GM12878 (cell line): ENCODE measurements at regions not wholly inside any gene's neighbourhood (a gene's known extent, or its start where the extent isn't known, plus 50 kb on each side); places are given as distances from the start of the nearest gene placed in this dataset.

ENCODE experiments used
- ATAC-seq: fragments of 200-7000 bp; cut with Tn5 transposase; 3 replicates; pipeline ENCODE4 v1.9.1; 2020; ENCODE audit warnings: mild to moderate bottlenecking, moderate library complexity
- BruUV-seq: library from RNA; stranded (reverse); fragments of 400-500 nt; replicated peaks from 2 replicates; lab custom pipeline; 2021; lab: Mats Ljungman, UMichigan
- CTCF ChIA-PET: fragments of 300-600 bp; sonication (Branson Sonifier 250); formaldehyde crosslinking; extraction: SDS; loops from one replicate; lab custom pipeline; 2021; ENCODE audit warnings: inconsistent platforms; lab: Yijun Ruan, JAX
- POLR2A ChIA-PET: fragments of 350-600 bp; formaldehyde crosslinking; extraction: SDS; loops from one replicate; lab custom pipeline; 2021; ENCODE audit warnings: inconsistent platforms; lab: Charles Lee
- RAD21 ChIA-PET: fragments of 300-600 bp; sonication (Branson Sonifier 250); formaldehyde crosslinking; loops from one replicate; lab custom pipeline; 2023; ENCODE audit warnings: antibody characterized with exemption; ENCODE audit not compliant: unreplicated experiment; lab: Charles Lee
- SMC1A ChIA-PET: fragments of 300-600 bp; sonication (Branson Sonifier 250); formaldehyde crosslinking; loops from one replicate; lab custom pipeline; 2023; ENCODE audit not compliant: unreplicated experiment, uncharacterized antibody; lab: Charles Lee
- DNase-seq: peaks from one replicate; pipeline ENCODE4 v3.0.0-alpha.2; 2011; ENCODE audit warnings: low read depth, low spot score
- FAIRE-seq: peaks from 3 replicates; lab custom pipeline; 2011; peaks lifted over from hg19 to GRCh38; lab: Jason Lieb, UNC
- H2AFZ ChIP-seq: 2 replicates; pipeline ENCODE4 v1.6.0; 2011; ENCODE audit warnings: low read depth, low read length, control low read depth; ENCODE audit not compliant: control insufficient read depth
- H3K27ac ChIP-seq: 2 replicates; pipeline ENCODE4 v1.5.1; 2011; ENCODE audit warnings: control low read depth; ENCODE audit not compliant: control insufficient read depth, insufficient read depth
- H3K27me3 ChIP-seq, 2 experiments: replicated peaks in 1 of 2; 2 replicates each; pipeline versions ENCODE4 v1.6.0 to v1.6.1; 2011; ENCODE audit warnings: low read length in 1 of 2; ENCODE audit not compliant: control insufficient read depth in 2 of 2, insufficient read depth in 2 of 2
- H3K36me3 ChIP-seq, 2 experiments: 2 replicates each; pipeline ENCODE4 v1.5.1; 2011; ENCODE audit warnings: low read length in 1 of 2; ENCODE audit not compliant: control insufficient read depth in 2 of 2, insufficient read depth in 2 of 2
- H3K4me1 ChIP-seq: 2 replicates; pipeline ENCODE4 v1.6.1; 2011; ENCODE audit warnings: mild to moderate bottlenecking, low read length, moderate library complexity, mixed read lengths; ENCODE audit not compliant: control insufficient read depth, insufficient read depth
- H3K4me2 ChIP-seq: 2 replicates; pipeline ENCODE4 v1.6.0; 2011; ENCODE audit warnings: control low read depth; ENCODE audit not compliant: control insufficient read depth, insufficient read depth
- H3K4me3 ChIP-seq: fragments of 200-600 bp; sonication (generic); 2 replicates; pipeline ENCODE4 v1.5.1; 2016
- H3K79me2 ChIP-seq: 2 replicates; pipeline ENCODE4 v1.6.0; 2011; ENCODE audit warnings: low read length; ENCODE audit not compliant: control insufficient read depth, insufficient read depth
- H3K9ac ChIP-seq: 2 replicates; pipeline ENCODE4 v1.8.0; 2011; ENCODE audit warnings: low read length, control low read depth, mixed read lengths; ENCODE audit not compliant: control insufficient read depth, insufficient read depth
- H3K9me3 ChIP-seq: replicated peaks from 3 replicates; pipeline ENCODE4 v1.5.1; 2011; ENCODE audit warnings: mild to moderate bottlenecking, low read length; ENCODE audit not compliant: control insufficient read depth, insufficient read depth
- H4K20me1 ChIP-seq: 2 replicates; pipeline ENCODE4 v1.6.0; 2011; ENCODE audit not compliant: control insufficient read depth, insufficient read depth
- CBX5 ChIP-seq: sonication (generic); IDR thresholded peaks from 2 replicates; pipeline ENCODE4 v1.6.1; 2016; ENCODE audit warnings: low read depth, moderate library complexity, mild to moderate bottlenecking, inconsistent platforms
- GABPA ChIP-seq: IDR thresholded peaks from 2 replicates; pipeline ENCODE4 v1.6.1; 2014; ENCODE audit warnings: antibody characterized with exemption, low read depth, mild to moderate bottlenecking, inconsistent platforms
- JUND ChIP-seq: IDR thresholded peaks from 2 replicates; pipeline ENCODE4 v1.6.1; 2012; ENCODE audit warnings: low read depth, mild to moderate bottlenecking, low read length, improper control_type of control experiment, moderate library complexity
- KDM1A ChIP-seq: fragments of 200-600 bp; sonication (generic); IDR thresholded peaks from 2 replicates; pipeline ENCODE4 v1.6.1; 2016; ENCODE audit warnings: borderline replicate concordance
- KLF5 ChIP-seq: fragments of 450-650 bp; IDR thresholded peaks from 2 replicates; pipeline ENCODE4 v1.6.1; 2014; ENCODE audit warnings: mild to moderate bottlenecking; ENCODE audit not compliant: partially characterized antibody
- MLLT1 ChIP-seq: fragments of 450-650 bp; IDR thresholded peaks from 2 replicates; pipeline ENCODE4 v1.6.1; 2016; ENCODE audit warnings: mild to moderate bottlenecking
- PAX8 ChIP-seq: fragments of 450-650 bp; IDR thresholded peaks from 2 replicates; pipeline ENCODE4 v1.6.1; 2017; ENCODE audit warnings: mild to moderate bottlenecking, moderate library complexity
- SPI1 ChIP-seq: IDR thresholded peaks from 2 replicates; pipeline ENCODE4 v1.6.1; 2011; ENCODE audit warnings: low read depth, mild to moderate bottlenecking, low read length, moderate library complexity, borderline replicate concordance; ENCODE audit not compliant: insufficient read depth
- STAT3 ChIP-seq: IDR thresholded peaks from 2 replicates; pipeline ENCODE4 v1.6.1; 2011; ENCODE audit warnings: low read depth, low read length, improper control_type of control experiment
- WRNIP1 ChIP-seq: IDR thresholded peaks from 2 replicates; pipeline ENCODE4 v1.6.1; 2011; ENCODE audit warnings: low read depth, low read length, improper control_type of control experiment, borderline replicate concordance
- ZNF207 ChIP-seq: fragments of 450-650 bp; IDR thresholded peaks from 2 replicates; pipeline ENCODE4 v1.6.1; 2014; ENCODE audit warnings: antibody characterized with exemption, mild to moderate bottlenecking, borderline replicate concordance
- ZSCAN29 ChIP-seq: fragments of 450-650 bp; IDR thresholded peaks from 2 replicates; pipeline ENCODE4 v1.6.1; 2017; ENCODE audit warnings: mild to moderate bottlenecking, moderate library complexity
- WGBS: methylation state at CpG from one replicate; pipeline ENCODE4 v1.1.6; 2016; ENCODE audit warnings: low lambda C conversion rate; ENCODE audit not compliant: insufficient replicate concordance, insufficient coverage; ENCODE audit errors: missing lambda C conversion rate; 5-methylcytosine and 5-hydroxymethylcytosine counted together
- in situ Hi-C: fragments of 300-500 bp; cut with MboI; formaldehyde crosslinking; loops from 9 replicates; pipeline ENCODE4 v1.14.3; 2018; ENCODE audit warnings: mixed read lengths
- intact Hi-C: fragments of 100-400 bp; cut with micrococcal nuclease; formaldehyde crosslinking; loops from one replicate; pipeline ENCODE4 v1.14.2; 2022; ENCODE audit not compliant: unreplicated experiment
- TF ChIP-seq, protein P1 (sequence below): IDR thresholded peaks from 2 replicates; pipeline ENCODE4 v1.6.1; 2011; ENCODE audit warnings: low read depth, mild to moderate bottlenecking, low read length, moderate library complexity, borderline replicate concordance; ENCODE audit errors: extremely low read depth
- TF ChIP-seq, protein P2 (sequence below): fragments of 450-650 bp; IDR thresholded peaks from 2 replicates; pipeline ENCODE4 v1.6.1; 2016; ENCODE audit warnings: mild to moderate bottlenecking
- TF ChIP-seq, protein P3 (sequence below): fragments of 450-650 bp; IDR thresholded peaks from 2 replicates; pipeline ENCODE4 v1.6.1; 2017; ENCODE audit warnings: mild to moderate bottlenecking, moderate library complexity
- TF ChIP-seq, protein P4 (sequence below): fragments of 450-650 bp; IDR thresholded peaks from 2 replicates; pipeline ENCODE4 v1.6.1; 2014; ENCODE audit warnings: mild to moderate bottlenecking

- Histone ChIP-seq H3K9me3 (no peaks in the 10 kb centered on the region), H3K27ac (no peak overlapping the region), H2AFZ (no peak overlapping the region), H3K27me3 (no peaks in the 10 kb centered on the region), H3K4me1 (no peaks in the 10 kb centered on the region), H3K36me3 (no peaks in the 10 kb centered on the region), H4K20me1 (no peaks in the 10 kb centered on the region), H3K79me2 (no peaks in the 10 kb centered on the region), H3K4me2 (no peak overlapping the region), H3K4me3 (no peak overlapping the region), H3K9ac (no peak overlapping the region)
- CTCF ChIA-PET = no interaction called here
- POLR2A ChIA-PET = no interaction called here
- intact Hi-C loops (no loop called here), in situ Hi-C loops (no loop called here)
- BruUV-seq = no TSS peak
- FAIRE-seq = no peak
- RAD21 ChIA-PET = no interaction called here
- no peak for DNase-seq
- ATAC-seq = no peak
- SMC1A ChIA-PET = no interaction called here
- 6% methylated on average over 5 of the region's 5 CpGs for WGBS
- TF ChIP-seq, protein P1, sequence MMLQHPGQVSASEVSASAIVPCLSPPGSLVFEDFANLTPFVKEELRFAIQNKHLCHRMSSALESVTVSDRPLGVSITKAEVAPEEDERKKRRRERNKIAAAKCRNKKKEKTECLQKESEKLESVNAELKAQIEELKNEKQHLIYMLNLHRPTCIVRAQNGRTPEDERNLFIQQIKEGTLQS = no peak
- TF ChIP-seq PAX8 (no peak), WRNIP1 (no peak), CBX5 (no peak), ZSCAN29 (no peak), GABPA (no peak), KDM1A (no peak), JUND (no peak), KLF5 (no peak), SPI1 (no peak), STAT3 (no peak), ZNF207 (no peak), MLLT1 (no peak)
- TF ChIP-seq, protein P2, sequence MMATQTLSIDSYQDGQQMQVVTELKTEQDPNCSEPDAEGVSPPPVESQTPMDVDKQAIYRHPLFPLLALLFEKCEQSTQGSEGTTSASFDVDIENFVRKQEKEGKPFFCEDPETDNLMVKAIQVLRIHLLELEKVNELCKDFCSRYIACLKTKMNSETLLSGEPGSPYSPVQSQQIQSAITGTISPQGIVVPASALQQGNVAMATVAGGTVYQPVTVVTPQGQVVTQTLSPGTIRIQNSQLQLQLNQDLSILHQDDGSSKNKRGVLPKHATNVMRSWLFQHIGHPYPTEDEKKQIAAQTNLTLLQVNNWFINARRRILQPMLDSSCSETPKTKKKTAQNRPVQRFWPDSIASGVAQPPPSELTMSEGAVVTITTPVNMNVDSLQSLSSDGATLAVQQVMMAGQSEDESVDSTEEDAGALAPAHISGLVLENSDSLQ = no peak
- TF ChIP-seq, protein P3, sequence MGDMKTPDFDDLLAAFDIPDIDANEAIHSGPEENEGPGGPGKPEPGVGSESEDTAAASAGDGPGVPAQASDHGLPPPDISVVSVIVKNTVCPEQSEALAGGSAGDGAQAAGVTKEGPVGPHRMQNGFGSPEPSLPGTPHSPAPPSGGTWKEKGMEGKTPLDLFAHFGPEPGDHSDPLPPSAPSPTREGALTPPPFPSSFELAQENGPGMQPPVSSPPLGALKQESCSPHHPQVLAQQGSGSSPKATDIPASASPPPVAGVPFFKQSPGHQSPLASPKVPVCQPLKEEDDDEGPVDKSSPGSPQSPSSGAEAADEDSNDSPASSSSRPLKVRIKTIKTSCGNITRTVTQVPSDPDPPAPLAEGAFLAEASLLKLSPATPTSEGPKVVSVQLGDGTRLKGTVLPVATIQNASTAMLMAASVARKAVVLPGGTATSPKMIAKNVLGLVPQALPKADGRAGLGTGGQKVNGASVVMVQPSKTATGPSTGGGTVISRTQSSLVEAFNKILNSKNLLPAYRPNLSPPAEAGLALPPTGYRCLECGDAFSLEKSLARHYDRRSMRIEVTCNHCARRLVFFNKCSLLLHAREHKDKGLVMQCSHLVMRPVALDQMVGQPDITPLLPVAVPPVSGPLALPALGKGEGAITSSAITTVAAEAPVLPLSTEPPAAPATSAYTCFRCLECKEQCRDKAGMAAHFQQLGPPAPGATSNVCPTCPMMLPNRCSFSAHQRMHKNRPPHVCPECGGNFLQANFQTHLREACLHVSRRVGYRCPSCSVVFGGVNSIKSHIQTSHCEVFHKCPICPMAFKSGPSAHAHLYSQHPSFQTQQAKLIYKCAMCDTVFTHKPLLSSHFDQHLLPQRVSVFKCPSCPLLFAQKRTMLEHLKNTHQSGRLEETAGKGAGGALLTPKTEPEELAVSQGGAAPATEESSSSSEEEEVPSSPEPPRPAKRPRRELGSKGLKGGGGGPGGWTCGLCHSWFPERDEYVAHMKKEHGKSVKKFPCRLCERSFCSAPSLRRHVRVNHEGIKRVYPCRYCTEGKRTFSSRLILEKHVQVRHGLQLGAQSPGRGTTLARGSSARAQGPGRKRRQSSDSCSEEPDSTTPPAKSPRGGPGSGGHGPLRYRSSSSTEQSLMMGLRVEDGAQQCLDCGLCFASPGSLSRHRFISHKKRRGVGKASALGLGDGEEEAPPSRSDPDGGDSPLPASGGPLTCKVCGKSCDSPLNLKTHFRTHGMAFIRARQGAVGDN = no peak
- TF ChIP-seq, protein P4, sequence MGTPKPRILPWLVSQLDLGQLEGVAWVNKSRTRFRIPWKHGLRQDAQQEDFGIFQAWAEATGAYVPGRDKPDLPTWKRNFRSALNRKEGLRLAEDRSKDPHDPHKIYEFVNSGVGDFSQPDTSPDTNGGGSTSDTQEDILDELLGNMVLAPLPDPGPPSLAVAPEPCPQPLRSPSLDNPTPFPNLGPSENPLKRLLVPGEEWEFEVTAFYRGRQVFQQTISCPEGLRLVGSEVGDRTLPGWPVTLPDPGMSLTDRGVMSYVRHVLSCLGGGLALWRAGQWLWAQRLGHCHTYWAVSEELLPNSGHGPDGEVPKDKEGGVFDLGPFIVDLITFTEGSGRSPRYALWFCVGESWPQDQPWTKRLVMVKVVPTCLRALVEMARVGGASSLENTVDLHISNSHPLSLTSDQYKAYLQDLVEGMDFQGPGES = no peak
These were observed 250.0 kb downstream of the DSEL start for GRCh38 chr18:67266246-67267237.
